Aorta (tissue), 5 donors: ENCODE measurements at regions not wholly inside any gene's neighbourhood (a gene's known extent, or its start where the extent isn't known, plus 50 kb on each side); places are given as distances from the start of the nearest gene placed in this dataset.

Source experiments
- ATAC-seq: fragments of 200-7000 bp; cut with Tn5 transposase; one replicate; pipeline ENCODE4 v1.9.1; 2022; ENCODE audit warnings: moderate library complexity; ENCODE audit not compliant: low FRiP score
- DNase-seq, 2 donors: peaks; one replicate each; pipeline ENCODE4 v3.0.0-alpha.2; 2020
- H3K27ac ChIP-seq, 2 donors: one replicate each; pipeline ENCODE4 v1.5.1; 2013; ENCODE audit warnings: low read length in 2 of 2, mild to moderate bottlenecking in 2 of 2, moderate library complexity in 2 of 2, control low read depth in 1 of 2, inconsistent platforms in 1 of 2, low read depth in 1 of 2
- H3K27me3 ChIP-seq, 2 donors: one replicate each; pipeline ENCODE4 v1.6.1; 2013; ENCODE audit warnings: control low read depth in 1 of 2, low read length in 1 of 2, mild to moderate bottlenecking in 1 of 2, moderate library complexity in 1 of 2; ENCODE audit not compliant: insufficient read depth in 2 of 2, control insufficient read depth in 1 of 2
- H3K36me3 ChIP-seq, 2 donors: one replicate each; pipeline ENCODE4 v1.6.1; 2013; ENCODE audit warnings: control low read depth in 1 of 2, low read length in 1 of 2, mild to moderate bottlenecking in 1 of 2; ENCODE audit not compliant: insufficient read depth in 2 of 2, control insufficient read depth in 1 of 2
- H3K4me1 ChIP-seq, 2 donors: one replicate each; pipeline ENCODE4 v1.6.1; 2013; ENCODE audit warnings: low read length in 2 of 2, control low read depth in 1 of 2, mild to moderate bottlenecking in 1 of 2, moderate library complexity in 1 of 2; ENCODE audit not compliant: insufficient read depth in 2 of 2, control insufficient read depth in 1 of 2
- H3K4me3 ChIP-seq, 2 donors: one replicate each; pipeline ENCODE4 v1.5.1; 2013; ENCODE audit warnings: low read length in 2 of 2, control low read depth in 1 of 2, mild to moderate bottlenecking in 1 of 2
- H3K9me3 ChIP-seq: one replicate; pipeline ENCODE4 v1.6.1; 2013; ENCODE audit warnings: mild to moderate bottlenecking, low read length; ENCODE audit not compliant: control insufficient read depth
- WGBS, 2 donors: extraction: QIAGEN DNeasy Blood & Tissue Kit; methylation state at CpG; one replicate each; pipeline ENCODE4 v1.1.7; 2013; 5-methylcytosine and 5-hydroxymethylcytosine counted together
- intact Hi-C, 2 donors: fragments of 100-400 bp; cut with DNase I; formaldehyde crosslinking; loops; one replicate each; pipeline versions ENCODE4 v1.14.2 to v1.15.0; 2022
- donor health status: healthy with polysubstance abuse.
- donor health status: Bipolar disorder and iron deficiency.
- donor health status: DM: no; HTN: no; CAD: no.
- donor health status: DM: no; HTN: no; CAD: no.
- donor health status: DM: yes; HTN: yes; CAD: no.

- intact Hi-C loops, result no loop called here
- Histone ChIP-seq H3K4me3 (no peak overlapping the region), H3K27me3 (peaks cover 0 to 2% of the 10 kb centered on the region in 2 donors), H3K27ac (no peak overlapping the region), H3K9me3 (no peaks in the 10 kb centered on the region), H3K36me3 (no peaks in the 10 kb centered on the region), H3K4me1 (no peaks in the 10 kb centered on the region)
- DNase-seq (no peak), ATAC-seq (no peak)
- WGBS, 2 donors, result 93 to 94% methylated on average over 8 of the region's 8 CpGs
Observed at GRCh38 chr2:176745543-176746200, 466.9 kb upstream of the HNRNPA3 start.

GRCh38 chr2:176746411-176746810, 466.2 kb upstream of the HNRNPA3 start:
- Histone ChIP-seq H3K4me1 (no peaks in the 10 kb centered on the region), H3K4me3 (no peak overlapping the region), H3K27ac (no peak overlapping the region), H3K36me3 (no peaks in the 10 kb centered on the region), H3K27me3 (peaks cover 0 to 2% of the 10 kb centered on the region in 2 donors), H3K9me3 (no peaks in the 10 kb centered on the region)
- DNase-seq, result no peak
- intact Hi-C loops, result no loop called here
- WGBS, 2 donors, result 86 to 88% methylated on average over 7 of the region's 7 CpGs
- ATAC-seq, result no peak

- intact Hi-C loops, result no loop called here
- WGBS, 2 donors, result 4 to 13% methylated on average over 4 of the region's 4 CpGs
- no peaks in the 10 kb centered on the region for H3K9me3 ChIP-seq
- no peak overlapping the region for H3K4me3 ChIP-seq
- DNase-seq (no peak), ATAC-seq (peak; percentile 56)
- peaks cover 0 to 2% of the 10 kb centered on the region in 2 donors for H3K27me3 ChIP-seq
- no peak overlapping the region for H3K27ac ChIP-seq
- no peaks in the 10 kb centered on the region for H3K36me3 ChIP-seq
- no peaks in the 10 kb centered on the region for H3K4me1 ChIP-seq
Observed at GRCh38 chr2:176747506-176747905, 465.1 kb upstream of the HNRNPA3 start.

- H3K4me1 ChIP-seq, result no peaks in the 10 kb centered on the region
- H3K27me3 ChIP-seq, result no peaks in the 10 kb centered on the region
- H3K27ac ChIP-seq, result no peak overlapping the region
- DNase-seq (no peak), ATAC-seq (no peak)
- no peaks in the 10 kb centered on the region for H3K9me3 ChIP-seq
- 6 to 23% methylated on average over 4 of the region's 4 CpGs for WGBS, 2 donors
- intact Hi-C loops, result no loop called here
- H3K4me3 ChIP-seq, result no peak overlapping the region
- no peaks in the 10 kb centered on the region for H3K36me3 ChIP-seq
Observed at GRCh38 chr2:176747928-176748327, 464.7 kb upstream of the HNRNPA3 start.

GRCh38 chr2:176748662-176749061, 463.9 kb upstream of the HNRNPA3 start:
- intact Hi-C loops, result no loop called here
- no peaks in the 10 kb centered on the region for H3K27me3 ChIP-seq
- 35 to 53% methylated on average over 2 of the region's 2 CpGs for WGBS, 2 donors
- no peaks in the 10 kb centered on the region for H3K4me1 ChIP-seq
- H3K4me3 ChIP-seq, result no peak overlapping the region
- H3K36me3 ChIP-seq, result no peaks in the 10 kb centered on the region
- no peaks in the 10 kb centered on the region for H3K9me3 ChIP-seq
- ATAC-seq (no peak), DNase-seq (no peak)
- no peak overlapping the region for H3K27ac ChIP-seq

- no peaks in the 10 kb centered on the region for H3K27me3 ChIP-seq
- no peak overlapping the region for H3K27ac ChIP-seq
- 83 to 86% methylated on average over 6 of the region's 6 CpGs for WGBS, 2 donors
- intact Hi-C loops, result no loop called here
- H3K9me3 ChIP-seq, result no peaks in the 10 kb centered on the region
- no peaks in the 10 kb centered on the region for H3K4me1 ChIP-seq
- no peak overlapping the region for H3K4me3 ChIP-seq
- no peak for ATAC-seq
- DNase-seq, result no peak
- no peaks in the 10 kb centered on the region for H3K36me3 ChIP-seq
Observed at GRCh38 chr2:176751314-176752227, 461.0 kb upstream of the HNRNPA3 start.

GRCh38 chr2:176752295-176752694, 460.3 kb upstream of the HNRNPA3 start:
- WGBS, 2 donors, result 93 to 98% methylated on average over 1 of the region's 1 CpG
- Histone ChIP-seq H3K27me3 (no peaks in the 10 kb centered on the region), H3K27ac (no peak overlapping the region), H3K4me1 (no peaks in the 10 kb centered on the region), H3K36me3 (no peaks in the 10 kb centered on the region), H3K4me3 (no peak overlapping the region), H3K9me3 (no peaks in the 10 kb centered on the region)
- ATAC-seq (no peak), DNase-seq (no peak)
- intact Hi-C loops, result no loop called here

- intact Hi-C loops, result no loop called here
- WGBS, 2 donors, result 77 to 97% methylated on average over 3 of the region's 3 CpGs
- Histone ChIP-seq H3K4me3 (no peak overlapping the region), H3K4me1 (no peaks in the 10 kb centered on the region), H3K9me3 (no peaks in the 10 kb centered on the region), H3K36me3 (no peaks in the 10 kb centered on the region), H3K27ac (no peak overlapping the region), H3K27me3 (no peaks in the 10 kb centered on the region)
- ATAC-seq (no peak), DNase-seq (no peak)
Observed at GRCh38 chr2:176753205-176753604, 459.4 kb upstream of the HNRNPA3 start.
